ENCODE measurements at regions not wholly inside any gene's neighbourhood (a gene's known extent, or its start where the extent isn't known, plus 50 kb on each side); places are given as distances from the start of the nearest gene placed in this dataset.
"Not testable (repeated sequence)": the region's sequence is repeated elsewhere in the genome, so short reads cannot be mapped to it uniquely, and the experiment has no call there.

GRCh38 chr10:44252631-44253030, 132.3 kb downstream of the CXCL12 start:
- TF ChIP-seq CTCF (conservative IDR thresholded peaks at IDR 0.05); EZH2 (IDR thresholded peaks at IDR 0.05; ENCODE audit: low read depth): not testable (repeated sequence)

Data from PC-9 (cell line).